HUES6 (cell line): ENCODE measurements at regions not wholly inside any gene's neighbourhood (a gene's known extent, or its start where the extent isn't known, plus 50 kb on each side); places are given as distances from the start of the nearest gene placed in this dataset.

Source experiments
- H3K27ac ChIP-seq: 2 replicates; pipeline ENCODE4 v1.7.0; 2013; ENCODE audit warnings: low read depth, mild to moderate bottlenecking, low read length, inconsistent platforms
- H3K27me3 ChIP-seq: 2 replicates; pipeline ENCODE4 v1.6.1; 2013; ENCODE audit warnings: low read length; ENCODE audit not compliant: control insufficient read depth, insufficient read depth
- H3K36me3 ChIP-seq: 2 replicates; pipeline ENCODE4 v1.6.1; 2013; ENCODE audit warnings: low read length; ENCODE audit not compliant: control insufficient read depth, insufficient read depth
- H3K4me1 ChIP-seq: 2 replicates; pipeline ENCODE4 v1.6.1; 2013; ENCODE audit warnings: low read length; ENCODE audit not compliant: control insufficient read depth, insufficient read depth
- H3K4me3 ChIP-seq: 2 replicates; pipeline ENCODE4 v1.5.1; 2013; ENCODE audit warnings: low read depth, low read length
- H3K9ac ChIP-seq: one replicate; pipeline ENCODE4 v1.6.1; 2013; ENCODE audit warnings: mild to moderate bottlenecking, low read length
- H3K9me3 ChIP-seq: 2 replicates; pipeline ENCODE4 v1.6.1; 2013; ENCODE audit warnings: low read depth, low read length; ENCODE audit not compliant: control insufficient read depth, insufficient read depth

GRCh38 chr6:101203664-101204063 is 189.8 kb upstream of the GRIK2 start:
- no peaks in the 10 kb centered on the region for H3K27me3 ChIP-seq
- no peak overlapping the region for H3K4me3 ChIP-seq
- H3K9me3 ChIP-seq: no peaks in the 10 kb centered on the region
- H3K36me3 ChIP-seq: no peaks in the 10 kb centered on the region
- H3K4me1 ChIP-seq: no peaks in the 10 kb centered on the region
- H3K9ac ChIP-seq: no peak overlapping the region
- no peak overlapping the region for H3K27ac ChIP-seq

DNA sequence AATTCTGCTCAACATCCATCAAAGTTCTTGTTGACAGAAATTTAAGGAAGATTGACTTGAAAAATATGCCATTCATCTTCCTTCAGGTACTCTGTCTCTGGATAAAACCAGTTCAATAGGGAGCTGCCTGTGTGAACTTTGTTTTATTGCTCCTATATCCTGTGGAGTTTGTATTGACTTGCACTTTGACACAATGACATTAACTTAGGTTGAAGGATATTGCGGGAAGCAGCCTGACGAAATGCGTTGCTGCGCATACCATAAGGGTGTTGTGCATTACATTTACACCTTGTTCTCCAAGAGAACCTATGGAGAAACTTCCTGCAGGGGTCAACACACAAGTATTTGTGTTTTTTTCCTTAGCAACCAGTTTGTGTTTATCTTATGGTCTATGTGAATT is 185.4 kb upstream of the GRIK2 start:
- H3K9ac ChIP-seq: no peak overlapping the region
- H3K27ac ChIP-seq: no peak overlapping the region
- H3K4me1 ChIP-seq: no peaks in the 10 kb centered on the region
- no peaks in the 10 kb centered on the region for H3K9me3 ChIP-seq
- no peaks in the 10 kb centered on the region for H3K27me3 ChIP-seq
- H3K36me3 ChIP-seq: no peaks in the 10 kb centered on the region
- no peak overlapping the region for H3K4me3 ChIP-seq

DNA sequence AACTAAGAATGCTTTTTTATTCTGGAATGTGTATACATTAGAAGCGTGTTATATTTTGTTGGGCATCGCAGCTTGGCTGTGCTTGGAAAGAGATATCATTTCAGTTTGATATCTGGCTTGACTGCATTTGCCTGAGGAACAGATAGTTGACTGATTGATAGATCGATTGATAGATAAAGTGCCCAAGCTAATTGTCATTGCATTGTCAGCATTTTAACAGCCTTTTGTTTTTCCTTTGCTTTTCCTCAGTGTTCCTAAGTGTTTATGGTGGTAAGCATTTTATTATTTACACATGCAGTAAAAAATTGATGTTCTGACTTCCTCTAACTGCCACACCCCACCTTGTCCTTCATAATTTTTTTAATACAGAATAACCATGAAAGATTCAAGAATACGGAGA is 180.9 kb upstream of the GRIK2 start:
- Histone ChIP-seq H3K9ac (no peak overlapping the region), H3K4me1 (no peaks in the 10 kb centered on the region), H3K9me3 (no peaks in the 10 kb centered on the region), H3K36me3 (no peaks in the 10 kb centered on the region), H3K27me3 (no peaks in the 10 kb centered on the region), H3K4me3 (no peak overlapping the region), H3K27ac (no peak overlapping the region)

GRCh38 chr6:101222007-101222406 is 171.5 kb upstream of the GRIK2 start:
- no peaks in the 10 kb centered on the region for H3K36me3 ChIP-seq
- peaks cover 6% of the 10 kb centered on the region for H3K4me1 ChIP-seq
- H3K4me3 ChIP-seq: no peak overlapping the region
- no peak overlapping the region for H3K9ac ChIP-seq
- H3K27me3 ChIP-seq: no peaks in the 10 kb centered on the region
- peaks cover 22% of the 10 kb centered on the region for H3K9me3 ChIP-seq
- no peak overlapping the region for H3K27ac ChIP-seq

DNA sequence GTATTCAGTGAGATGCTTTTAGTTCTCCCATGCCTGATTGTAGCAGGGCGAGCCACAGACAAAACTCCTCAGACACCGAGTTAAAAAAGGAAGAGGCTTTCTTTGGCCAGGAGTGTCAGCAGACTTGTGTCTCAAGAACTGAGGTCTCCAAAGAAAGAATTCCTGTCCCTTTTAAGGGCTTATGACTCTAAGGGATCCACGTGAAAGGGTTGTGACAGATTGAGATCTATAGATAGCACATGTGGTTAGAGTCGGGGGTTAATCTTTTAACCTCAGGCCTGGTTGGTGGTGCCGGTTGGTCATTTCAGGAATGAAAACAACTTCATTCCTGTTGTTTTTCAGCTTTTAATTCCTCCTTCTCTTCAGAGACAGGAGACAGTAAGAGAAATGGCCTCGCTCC is 168.8 kb upstream of the GRIK2 start:
- no peaks in the 10 kb centered on the region for H3K36me3 ChIP-seq
- H3K9ac ChIP-seq: no peak overlapping the region
- no peaks in the 10 kb centered on the region for H3K27me3 ChIP-seq

DNA sequence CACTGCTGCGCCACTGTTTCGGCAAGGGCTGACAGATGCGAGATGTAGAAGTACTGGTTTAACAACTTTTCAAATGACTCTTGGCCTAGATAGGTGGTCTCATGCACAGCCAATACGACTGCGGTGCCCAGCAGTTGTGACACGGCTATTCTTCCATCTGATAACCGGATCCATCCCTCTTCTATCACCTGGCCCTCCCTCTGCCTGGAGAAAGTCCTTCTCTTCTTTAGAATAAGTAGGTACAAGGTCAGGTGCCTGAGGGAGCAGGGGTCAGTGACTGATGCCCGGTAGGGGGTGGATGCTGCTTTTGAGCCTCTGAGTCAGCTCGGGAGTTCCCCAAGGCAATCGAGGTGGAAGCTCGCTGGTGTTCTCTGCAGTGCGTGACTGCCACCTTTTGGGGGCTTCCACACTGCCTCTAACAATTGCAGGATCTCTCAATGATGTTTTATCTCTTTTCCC is 166.8 kb upstream of the GRIK2 start:
- no peaks in the 10 kb centered on the region for H3K36me3 ChIP-seq

More for the DNA sequence above, 168.8 kb upstream of the GRIK2 start:
- H3K27ac ChIP-seq: no peak overlapping the region
- peaks cover 22% of the 10 kb centered on the region for H3K9me3 ChIP-seq
- peaks cover 6% of the 10 kb centered on the region for H3K4me1 ChIP-seq
- H3K4me3 ChIP-seq: no peak overlapping the region

DNA sequence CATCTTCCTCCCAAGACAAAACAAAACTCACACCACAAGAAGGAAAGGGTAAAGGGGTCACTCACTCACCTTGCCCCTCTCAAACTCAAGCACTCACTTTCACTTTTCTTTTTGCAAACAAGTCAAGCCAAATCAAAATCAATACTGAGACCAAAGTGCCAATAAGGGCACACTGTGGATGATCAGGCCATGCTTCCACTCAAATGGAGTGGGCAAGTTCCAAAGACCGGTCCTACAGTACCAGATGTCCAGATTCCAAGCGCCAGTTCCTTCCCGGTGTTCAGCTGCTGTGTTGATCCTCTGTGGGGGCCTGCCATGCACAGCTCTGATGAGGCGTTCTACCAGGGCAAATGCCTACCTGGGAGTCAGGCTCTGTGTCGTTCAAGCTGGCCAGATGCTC is 162.6 kb upstream of the GRIK2 start:
- H3K9ac ChIP-seq: no peak overlapping the region
- H3K4me3 ChIP-seq: no peak overlapping the region
- H3K27ac ChIP-seq: no peak overlapping the region
- H3K36me3 ChIP-seq: no peaks in the 10 kb centered on the region
- H3K4me1 ChIP-seq: peaks cover 6% of the 10 kb centered on the region
- H3K9me3 ChIP-seq: no peaks in the 10 kb centered on the region
- no peaks in the 10 kb centered on the region for H3K27me3 ChIP-seq

More for the DNA sequence above, 166.8 kb upstream of the GRIK2 start:
- no peaks in the 10 kb centered on the region for H3K27me3 ChIP-seq
- H3K9me3 ChIP-seq: peaks cover 22% of the 10 kb centered on the region
- H3K9ac ChIP-seq: no peak overlapping the region
- no peak overlapping the region for H3K27ac ChIP-seq
- no peak overlapping the region for H3K4me3 ChIP-seq
- peaks cover 6% of the 10 kb centered on the region for H3K4me1 ChIP-seq

DNA sequence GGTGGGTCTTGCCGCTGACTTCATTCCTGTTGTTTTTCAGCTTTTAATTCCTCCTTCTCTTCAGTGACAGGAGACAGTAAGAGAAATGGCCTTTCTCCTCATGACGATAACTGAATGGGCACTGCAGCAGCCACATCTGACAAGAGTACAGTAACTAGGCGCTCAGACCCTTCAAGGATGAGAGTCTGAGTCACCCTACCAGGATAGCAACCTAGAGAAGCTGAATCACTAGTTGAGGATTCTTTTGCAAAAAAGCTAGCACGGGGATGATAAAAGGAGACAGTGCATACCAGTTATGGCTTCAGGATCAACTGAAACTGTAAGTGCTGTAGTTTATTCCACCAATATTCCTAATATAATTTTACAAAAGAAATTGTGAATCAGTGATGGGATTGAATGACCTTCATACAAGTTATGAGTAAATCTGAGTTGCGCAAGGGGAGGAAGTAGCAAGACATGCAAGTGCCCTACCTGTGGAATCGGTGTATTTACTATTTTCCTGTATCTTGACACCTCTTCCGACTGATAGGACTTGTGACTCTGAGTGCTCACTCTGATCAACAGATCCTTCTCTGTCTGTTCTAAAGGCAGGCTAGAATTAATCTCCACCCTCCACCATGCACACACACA is 161.8 kb upstream of the GRIK2 start:
- Histone ChIP-seq H3K4me1 (peaks cover under 1% of the 10 kb centered on the region; the same call in 1 of the 2 replicates), H3K9ac (no peak overlapping the region), H3K27me3 (no peaks in the 10 kb centered on the region), H3K9me3 (no peaks in the 10 kb centered on the region), H3K4me3 (no peak overlapping the region), H3K27ac (no peak overlapping the region), H3K36me3 (no peaks in the 10 kb centered on the region)

GRCh38 chr6:101232961-101233360 is 160.5 kb upstream of the GRIK2 start:
- no peak overlapping the region for H3K27ac ChIP-seq
- no peaks in the 10 kb centered on the region for H3K9me3 ChIP-seq
- no peak overlapping the region for H3K4me3 ChIP-seq
- no peaks in the 10 kb centered on the region for H3K36me3 ChIP-seq
- no peak overlapping the region for H3K9ac ChIP-seq
- H3K27me3 ChIP-seq: no peaks in the 10 kb centered on the region
- no peaks in the 10 kb centered on the region for H3K4me1 ChIP-seq

- no peak overlapping the region for H3K4me3 ChIP-seq
- H3K27ac ChIP-seq: no peak overlapping the region
- no peaks in the 10 kb centered on the region for H3K4me1 ChIP-seq
- no peaks in the 10 kb centered on the region for H3K9me3 ChIP-seq
- no peaks in the 10 kb centered on the region for H3K36me3 ChIP-seq
- no peak overlapping the region for H3K9ac ChIP-seq
- no peaks in the 10 kb centered on the region for H3K27me3 ChIP-seq
These were observed 156.8 kb upstream of the GRIK2 start for GRCh38 chr6:101236709-101237108.

GRCh38 chr6:101241442-101241841 is 152.1 kb upstream of the GRIK2 start:
- Histone ChIP-seq H3K9me3 (no peaks in the 10 kb centered on the region), H3K9ac (no peak overlapping the region), H3K27me3 (no peaks in the 10 kb centered on the region), H3K4me3 (no peak overlapping the region), H3K4me1 (no peaks in the 10 kb centered on the region), H3K27ac (no peak overlapping the region), H3K36me3 (no peaks in the 10 kb centered on the region)
